Glomerular endothelial cell (primary cell): ENCODE measurements at regions not wholly inside any gene's neighbourhood (a gene's known extent, or its start where the extent isn't known, plus 50 kb on each side); places are given as distances from the start of the nearest gene placed in this dataset.
"Not testable (repeated sequence)": the region's sequence is repeated elsewhere in the genome, so short reads cannot be mapped to it uniquely, and the experiment has no call there.

Source experiments
- DNase-seq: peaks from one replicate; pipeline ENCODE4 v3.0.0-alpha.2; 2011; ENCODE audit warnings: low read depth, low spot score; ENCODE audit errors: extremely low read depth

GRCh38 chr16:66186251-66186785 lies 180.2 kb upstream of the CDH5 start:
- DNase-seq: no peak

- DNase-seq: no peak
Measured at GRCh38 chr16:66182592-66182991, 183.9 kb upstream of the CDH5 start.

DNA sequence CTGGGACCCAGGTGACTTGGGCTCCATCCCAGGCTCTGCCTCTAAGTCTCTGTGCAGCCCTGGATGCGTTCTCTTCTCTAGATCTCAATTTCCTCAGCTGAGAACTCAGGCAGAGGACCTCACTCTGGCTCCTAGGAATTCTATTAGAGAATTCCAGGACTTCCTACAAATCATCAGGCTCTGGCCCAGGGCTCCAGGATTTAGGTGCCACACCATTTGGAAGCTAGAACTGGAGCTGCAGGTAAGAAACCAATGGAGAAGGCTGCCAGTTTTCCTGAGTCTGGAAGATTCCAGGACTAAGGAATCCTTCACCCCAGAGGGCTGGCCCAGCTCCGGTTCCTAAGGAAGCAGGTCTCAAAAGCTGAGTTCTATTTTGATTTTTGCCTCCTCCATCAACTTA lies 189.8 kb upstream of the CDH5 start:
- no peak for DNase-seq

- DNase-seq: no peak
Measured at GRCh38 chr16:66176111-66176510, 190.4 kb upstream of the CDH5 start.

DNA sequence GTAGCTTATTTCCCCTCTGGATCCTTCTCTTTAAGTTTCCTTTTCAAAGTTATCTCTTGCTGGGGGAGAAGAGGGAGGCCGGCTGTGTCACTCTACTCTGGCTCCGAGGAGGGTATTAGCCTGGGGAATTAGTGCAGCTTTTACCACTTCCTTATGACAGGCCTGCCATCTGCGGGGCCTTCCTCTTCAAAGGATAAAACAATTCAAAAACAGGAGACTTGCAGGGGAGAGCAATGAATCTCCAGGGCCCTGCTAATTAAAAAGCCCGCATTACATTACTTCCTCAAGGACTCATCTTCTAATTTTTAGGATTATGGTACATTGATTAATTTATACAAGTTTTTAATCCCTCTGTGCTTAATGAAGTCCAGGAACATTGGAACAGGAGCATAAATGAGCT lies 190.9 kb upstream of the CDH5 start:
- no peak for DNase-seq

DNA sequence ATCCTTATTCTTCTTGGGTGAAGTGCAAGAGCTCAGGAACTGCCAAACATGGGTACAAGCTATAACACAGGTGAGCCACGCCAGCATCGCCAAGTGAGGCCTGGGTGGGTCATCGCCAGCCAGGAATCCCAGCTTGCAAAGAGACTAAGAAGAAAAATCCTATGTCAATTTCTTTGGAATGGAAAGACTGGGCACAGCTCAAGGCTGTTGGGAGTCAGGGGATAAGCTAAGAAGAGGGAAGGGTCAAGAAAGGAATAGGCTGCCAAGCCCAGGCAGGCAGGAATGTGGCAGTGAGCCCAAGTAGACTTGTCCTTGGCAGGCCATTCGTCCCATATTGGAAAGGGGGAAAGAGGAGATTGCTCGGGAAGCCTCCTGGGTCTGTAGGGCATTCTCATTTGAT lies 191.4 kb upstream of the CDH5 start:
- DNase-seq: no peak

GRCh38 chr16:66173796-66174195 lies 192.7 kb upstream of the CDH5 start:
- DNase-seq: not testable (repeated sequence)

- DNase-seq: not testable (repeated sequence)
Measured at GRCh38 chr16:66173181-66173580, 193.3 kb upstream of the CDH5 start.

GRCh38 chr16:66172463-66172862 lies 194.0 kb upstream of the CDH5 start:
- no peak for DNase-seq

GRCh38 chr16:66171578-66171977 lies 194.9 kb upstream of the CDH5 start:
- DNase-seq: no peak

DNA sequence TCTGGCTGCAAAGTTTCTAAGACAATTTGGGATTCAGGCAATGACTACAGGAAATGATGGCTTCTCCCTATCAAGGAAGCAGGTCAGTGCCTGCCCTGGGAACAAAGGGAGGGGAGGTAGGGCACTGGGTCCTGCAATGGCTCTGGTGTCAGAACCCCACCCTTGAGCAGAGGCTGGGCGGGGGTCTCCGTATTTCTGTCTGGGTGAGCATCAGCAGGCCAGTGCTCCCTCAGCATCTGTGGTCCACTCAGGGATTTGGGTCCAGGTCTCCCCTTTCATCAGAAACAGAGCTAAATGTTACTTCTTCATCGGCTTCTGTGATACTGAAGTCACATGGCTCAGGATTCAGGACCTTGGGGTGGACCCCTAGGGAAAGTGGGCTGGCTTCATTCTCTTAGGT lies 195.5 kb upstream of the CDH5 start:
- DNase-seq: no peak

GRCh38 chr16:66169817-66170216 lies 196.7 kb upstream of the CDH5 start:
- no peak for DNase-seq

GRCh38 chr16:66168777-66169176 lies 197.7 kb upstream of the CDH5 start:
- DNase-seq: no peak

DNA sequence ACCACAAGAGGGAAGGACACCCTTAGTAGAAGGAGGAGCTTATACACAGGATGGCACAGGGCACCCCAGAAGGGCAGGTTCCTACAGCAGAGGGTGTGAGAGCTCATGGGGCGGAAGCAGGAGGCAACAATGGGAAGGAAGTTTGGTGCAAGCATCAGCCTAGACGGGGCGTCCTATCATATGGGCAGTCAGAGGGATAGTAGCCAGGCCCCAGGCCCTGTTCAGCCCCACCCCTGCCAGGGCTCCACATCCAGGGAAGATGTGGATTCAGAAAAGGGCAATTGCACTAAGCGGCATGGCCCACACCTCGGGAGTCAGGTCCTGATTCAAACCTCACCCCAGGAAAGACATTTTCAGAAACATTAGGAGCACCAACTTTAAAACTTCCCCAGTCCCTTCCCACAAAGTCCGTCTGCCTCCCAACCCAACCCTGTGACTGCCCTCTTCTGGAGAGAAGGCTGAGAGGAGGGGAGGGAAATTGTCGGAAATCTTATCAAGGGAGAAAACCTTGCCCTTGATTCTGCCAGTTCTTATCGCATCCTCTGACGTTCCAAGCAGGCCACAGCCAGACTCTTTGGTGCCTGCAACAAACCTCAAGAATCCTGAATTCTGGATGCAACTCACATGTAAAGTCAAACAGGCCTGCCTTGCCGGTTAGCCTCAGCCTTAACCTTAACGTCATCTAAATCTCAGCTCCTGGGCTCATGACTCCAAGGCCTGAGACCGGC lies 198.8 kb upstream of the CDH5 start:
- no peak for DNase-seq

DNA sequence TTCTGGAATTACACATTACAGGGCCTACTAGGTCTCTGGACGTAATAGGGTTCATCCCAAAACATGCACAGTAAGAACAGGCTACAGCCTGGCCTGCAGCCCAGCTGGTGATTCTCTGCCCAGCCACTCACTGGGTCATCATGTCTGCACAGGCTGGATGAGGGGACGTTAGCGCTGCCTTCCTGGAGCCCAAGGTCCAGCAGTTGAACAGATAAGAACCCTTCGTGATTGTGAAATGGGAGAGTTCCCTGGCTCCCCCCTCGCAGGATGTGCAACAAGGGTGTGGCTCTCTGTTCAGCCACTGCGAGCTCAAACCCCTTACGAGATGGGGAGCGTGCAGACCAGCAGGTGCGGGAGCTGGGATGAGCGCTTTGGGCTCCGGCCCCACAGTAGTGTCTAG lies 200.0 kb upstream of the CDH5 start:
- no peak for DNase-seq

DNA sequence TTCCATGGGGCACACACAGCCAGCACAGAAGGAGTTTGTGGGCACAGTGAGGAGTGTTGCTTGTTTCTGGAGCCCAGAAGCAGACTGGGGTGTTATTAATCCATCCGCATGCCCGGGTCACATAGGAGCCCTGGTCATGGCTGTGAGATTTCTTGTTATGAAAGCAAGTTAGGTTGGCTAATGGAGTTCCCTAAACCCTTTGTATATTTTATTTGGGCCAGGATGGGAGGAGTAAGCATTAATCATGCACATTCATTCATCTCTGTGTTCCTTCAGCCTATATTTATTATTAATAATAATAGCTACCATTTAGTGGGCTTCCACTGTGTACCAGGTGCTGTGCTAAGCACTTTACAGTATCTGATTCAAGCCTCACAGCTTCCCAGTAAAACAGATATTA lies 200.6 kb upstream of the CDH5 start:
- no peak for DNase-seq

DNA sequence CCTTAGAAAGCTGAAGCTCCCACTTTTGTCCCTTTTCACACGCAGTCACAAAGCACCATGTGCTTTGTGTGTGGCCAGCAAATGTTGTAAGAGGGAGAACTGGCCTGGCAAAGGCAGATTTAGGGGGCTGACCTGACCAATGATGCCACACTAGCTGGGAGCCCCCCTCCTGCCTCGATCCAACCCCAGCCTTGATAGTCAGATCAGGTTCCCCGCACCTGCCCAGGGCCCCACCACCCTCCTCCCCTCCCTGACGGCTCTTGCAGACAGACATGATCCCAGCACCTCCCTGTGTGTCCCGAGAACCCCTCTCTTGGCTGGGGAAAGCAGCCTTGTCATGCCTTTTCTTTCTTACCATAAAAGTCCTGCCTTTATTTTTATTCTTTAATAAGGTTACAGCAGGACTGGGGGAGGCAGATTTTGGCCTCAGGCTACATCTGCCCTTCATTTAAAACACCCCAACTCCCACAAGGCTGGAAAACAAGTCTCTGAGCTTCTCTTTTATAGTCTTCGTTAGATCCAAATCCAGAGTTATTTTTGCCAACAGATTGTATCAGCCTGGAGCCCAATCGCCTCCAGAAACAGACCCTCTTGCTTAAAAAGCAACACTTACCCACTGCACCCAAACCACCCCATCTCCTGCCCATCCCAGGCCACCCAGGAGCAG lies 201.8 kb upstream of the CDH5 start:
- no peak for DNase-seq

- DNase-seq: no peak
Measured at GRCh38 chr16:66162821-66163220, 203.7 kb upstream of the CDH5 start.

DNA sequence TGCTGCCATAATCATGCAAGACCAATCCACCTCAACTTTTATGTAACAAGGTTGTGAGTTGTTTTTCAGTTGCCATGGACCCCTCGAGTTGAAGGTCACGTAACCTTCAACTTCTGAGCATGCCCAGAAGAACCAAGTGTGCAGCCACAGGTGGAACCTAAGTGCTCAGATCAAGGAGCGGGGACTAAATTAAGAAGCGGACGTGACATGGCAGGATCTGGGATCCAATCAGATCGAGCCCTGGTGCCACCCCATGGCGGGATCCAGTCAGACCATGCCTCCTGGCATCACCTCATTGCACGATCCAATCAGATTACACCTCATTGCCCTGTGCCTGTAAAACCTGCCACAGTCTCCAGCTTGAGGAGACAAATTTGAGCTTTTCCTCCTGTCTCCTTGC lies 204.5 kb upstream of the CDH5 start:
- no peak for DNase-seq

- no peak for DNase-seq
Measured at GRCh38 chr16:66161269-66161668, 205.2 kb upstream of the CDH5 start.

DNA sequence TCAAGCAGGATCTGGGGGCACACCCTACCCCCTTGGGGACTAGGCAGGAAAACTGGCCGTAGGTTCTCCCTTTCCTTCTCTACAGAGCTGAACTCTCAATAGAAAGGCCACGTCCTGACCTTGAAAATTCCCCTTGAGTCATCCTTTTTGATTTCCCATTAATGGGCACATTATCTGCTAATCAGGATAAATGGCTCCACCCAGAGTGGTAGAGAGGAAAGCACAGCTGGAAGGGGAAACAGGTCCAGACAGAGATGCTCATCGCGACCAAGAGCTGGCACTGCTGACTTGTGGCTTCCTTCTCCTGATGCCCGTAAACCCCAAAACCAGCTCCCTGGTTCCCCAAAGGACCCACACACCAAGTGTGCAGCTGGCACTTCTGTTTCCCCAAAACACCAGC lies 206.5 kb upstream of the CDH5 start:
- no peak for DNase-seq

- DNase-seq: no peak
Measured at GRCh38 chr16:66156538-66156937, 210.0 kb upstream of the CDH5 start.
